IMR-90 (cell line): ENCODE measurements at regions not wholly inside any gene's neighbourhood (a gene's known extent, or its start where the extent isn't known, plus 50 kb on each side); places are given as distances from the start of the nearest gene placed in this dataset.

ENCODE experiments used
- ATAC-seq: fragments of 200-7000 bp; cut with Tn5 transposase; 2 replicates; pipeline ENCODE4 v1.9.1; 2020; ENCODE audit warnings: low read depth, mild to moderate bottlenecking, moderate library complexity
- BruUV-seq: library from RNA; stranded (reverse); fragments of 400-500 nt; replicated peaks from 2 replicates; lab custom pipeline; 2021; lab: Mats Ljungman, UMichigan
- CTCF ChIA-PET: fragments of 300-600 bp; formaldehyde crosslinking; extraction: SDS; loops from one replicate; lab custom pipeline; 2021; ENCODE audit warnings: antibody characterized with exemption; lab: Yijun Ruan, JAX
- POLR2A ChIA-PET: fragments of 300-600 bp; sonication (Branson Sonifier 250); formaldehyde crosslinking; loops from one replicate; lab custom pipeline; 2022; ENCODE audit warnings: antibody characterized with exemption; ENCODE audit not compliant: unreplicated experiment; lab: Charles Lee
- DNase-seq: peaks from one replicate; pipeline ENCODE4 v3.0.0; 2013
- H2AFZ ChIP-seq: replicated peaks from 2 replicates; pipeline ENCODE3; 2013; ENCODE audit warnings: low read length, mild to moderate bottlenecking; ENCODE audit not compliant: poor library complexity
- H2AK5ac ChIP-seq: 2 replicates; pipeline ENCODE4 v1.6.1; 2013; ENCODE audit warnings: low read depth, low read length, inconsistent platforms
- H2AK9ac ChIP-seq: replicated peaks from 2 replicates; pipeline ENCODE3; 2013; ENCODE audit warnings: mild to moderate bottlenecking, low read depth, low read length, moderate library complexity; ENCODE audit not compliant: poor library complexity
- H2BK120ac ChIP-seq: 2 replicates; pipeline ENCODE4 v1.6.1; 2013; ENCODE audit warnings: low read depth, low read length, inconsistent platforms
- H2BK15ac ChIP-seq: 3 replicates; pipeline ENCODE4 v1.6.1; 2013; ENCODE audit warnings: low read depth, low read length, inconsistent platforms
- H2BK20ac ChIP-seq: 2 replicates; pipeline ENCODE4 v1.6.1; 2013; ENCODE audit warnings: low read depth, mild to moderate bottlenecking, inconsistent platforms, low read length, moderate library complexity
- H2BK5ac ChIP-seq: 2 replicates; pipeline ENCODE4 v1.6.1; 2013; ENCODE audit warnings: mild to moderate bottlenecking, low read depth, low read length, inconsistent platforms; ENCODE audit not compliant: poor library complexity, severe bottlenecking
- H3K14ac ChIP-seq: replicated peaks from 2 replicates; pipeline ENCODE4 v1.6.1; 2013; ENCODE audit warnings: low read depth, low read length, inconsistent platforms
- H3K18ac ChIP-seq: 2 replicates; pipeline ENCODE4 v1.6.1; 2013; ENCODE audit warnings: low read depth, low read length, control low read depth
- H3K23ac ChIP-seq: 2 replicates; pipeline ENCODE4 v1.6.1; 2013; ENCODE audit warnings: low read depth, low read length, inconsistent platforms
- H3K27ac ChIP-seq: 2 replicates; pipeline ENCODE4 v1.5.1; 2013; ENCODE audit warnings: mild to moderate bottlenecking, control low read depth, low read length; ENCODE audit not compliant: insufficient read depth
- H3K27me3 ChIP-seq: 2 replicates; pipeline ENCODE4 v1.6.1; 2013; ENCODE audit warnings: low read length; ENCODE audit not compliant: control insufficient read depth, insufficient read depth
- H3K36me3 ChIP-seq: 2 replicates; pipeline ENCODE4 v1.6.1; 2013; ENCODE audit warnings: low read length, mixed read lengths; ENCODE audit not compliant: control insufficient read depth, insufficient read depth
- H3K4ac ChIP-seq: 2 replicates; pipeline ENCODE4 v1.6.1; 2013; ENCODE audit warnings: low read depth, low read length, inconsistent platforms
- H3K4me1 ChIP-seq: 2 replicates; pipeline ENCODE4 v1.6.1; 2013; ENCODE audit warnings: low read length, mixed read lengths; ENCODE audit not compliant: control insufficient read depth, insufficient read depth
- H3K4me2 ChIP-seq: 2 replicates; pipeline ENCODE4 v1.6.1; 2013; ENCODE audit warnings: low read depth, mild to moderate bottlenecking, control low read depth, low read length, moderate library complexity
- H3K4me3 ChIP-seq: 2 replicates; pipeline ENCODE4 v1.5.1; 2013; ENCODE audit warnings: low read depth, mild to moderate bottlenecking, control low read depth, low read length, moderate library complexity; ENCODE audit not compliant: insufficient read depth
- H3K56ac ChIP-seq: 2 replicates; pipeline ENCODE4 v1.6.1; 2013; ENCODE audit warnings: low read length, inconsistent platforms; ENCODE audit not compliant: insufficient read depth; ENCODE audit errors: extremely low read depth
- H3K79me1 ChIP-seq, 2 experiments: 2 replicates each; pipeline ENCODE4 v1.6.1; 2013; ENCODE audit warnings: low read length in 2 of 2, inconsistent platforms in 1 of 2, low read depth in 1 of 2
- H3K9ac ChIP-seq: 2 replicates; pipeline ENCODE4 v1.6.1; 2013; ENCODE audit warnings: low read depth, low read length, control low read depth
- H3K9me1 ChIP-seq: 2 replicates; pipeline ENCODE4 v1.6.1; 2013; ENCODE audit warnings: low read length, inconsistent platforms; ENCODE audit not compliant: insufficient read depth
- H3K9me3 ChIP-seq: 2 replicates; pipeline ENCODE4 v1.6.1; 2013; ENCODE audit warnings: low read length; ENCODE audit not compliant: control insufficient read depth, insufficient read depth
- H4K20me1 ChIP-seq: 2 replicates; pipeline ENCODE4 v1.6.1; 2013; ENCODE audit warnings: low read length, inconsistent platforms; ENCODE audit not compliant: insufficient read depth
- H4K5ac ChIP-seq: 2 replicates; pipeline ENCODE4 v1.6.1; 2013; ENCODE audit warnings: mild to moderate bottlenecking, low read depth, low read length, control low read depth
- H4K8ac ChIP-seq, 2 experiments: 2 replicates each; pipeline ENCODE4 v1.6.1; 2013; ENCODE audit warnings: low read depth in 2 of 2, low read length in 2 of 2, control low read depth in 1 of 2, inconsistent platforms in 1 of 2
- H4K91ac ChIP-seq: 2 replicates; pipeline ENCODE4 v1.6.1; 2013; ENCODE audit warnings: low read depth, low read length, inconsistent platforms; ENCODE audit not compliant: insufficient read depth
- BHLHE40 ChIP-seq: fragments of 150-350 bp; IDR thresholded peaks from 2 replicates; pipeline ENCODE4 v1.6.1; 2016; ENCODE audit warnings: mild to moderate bottlenecking, low read depth, low read length
- CEBPB ChIP-seq: IDR thresholded peaks from 2 replicates; pipeline ENCODE4 v1.6.1; 2012; ENCODE audit warnings: low read depth, low read length, improper control_type of control experiment
- CHD1 ChIP-seq: IDR thresholded peaks from 2 replicates; pipeline ENCODE4 v1.6.1; 2012; ENCODE audit warnings: low read depth, low read length, improper control_type of control experiment
- FOS ChIP-seq: fragments of 150-350 bp; IDR thresholded peaks from 2 replicates; pipeline ENCODE4 v1.6.1; 2016; ENCODE audit warnings: low read depth, low read length
- MAFK ChIP-seq: IDR thresholded peaks from 2 replicates; pipeline ENCODE4 v1.6.1; 2012; ENCODE audit warnings: low read depth, low read length, improper control_type of control experiment
- MAZ ChIP-seq: IDR thresholded peaks from 2 replicates; pipeline ENCODE4 v1.6.1; 2012; ENCODE audit warnings: low read depth, mild to moderate bottlenecking, low read length, improper control_type of control experiment, moderate library complexity, borderline replicate concordance
- MXI1 ChIP-seq: IDR thresholded peaks from 2 replicates; pipeline ENCODE4 v1.6.1; 2012; ENCODE audit warnings: low read depth, mild to moderate bottlenecking, low read length, moderate library complexity, borderline replicate concordance
- NFE2L2 ChIP-seq: fragments of 150-350 bp; IDR thresholded peaks from 2 replicates; pipeline ENCODE4 v1.6.1; 2016; ENCODE audit warnings: low read depth, mild to moderate bottlenecking, low read length
- POLR2A ChIP-seq: IDR thresholded peaks from 2 replicates; pipeline ENCODE4 v1.6.1; 2012; ENCODE audit warnings: mild to moderate bottlenecking, low read depth, low read length
- RAD21 ChIP-seq: IDR thresholded peaks from 2 replicates; pipeline ENCODE4 v1.6.1; 2012; ENCODE audit warnings: low read length, improper control_type of control experiment
- RCOR1 ChIP-seq: IDR thresholded peaks from 2 replicates; pipeline ENCODE4 v1.6.1; 2012; ENCODE audit warnings: mild to moderate bottlenecking, low read length, improper control_type of control experiment; ENCODE audit not compliant: insufficient replicate concordance
- RFX5 ChIP-seq: IDR thresholded peaks from 2 replicates; pipeline ENCODE4 v1.8.0; 2012; ENCODE audit warnings: low read depth, mild to moderate bottlenecking, low read length, moderate library complexity
- SMC3 ChIP-seq: fragments of 150-350 bp; IDR thresholded peaks from 2 replicates; pipeline ENCODE4 v1.6.1; 2016; ENCODE audit warnings: low read depth, mild to moderate bottlenecking, antibody characterized with exemption, low read length, moderate library complexity
- WGBS, 2 experiments: methylation state at CpG; one replicate each; pipeline versions ENCODE4 v1.1.5 to v1.1.7; 2013; ENCODE audit warnings: missing lambda C conversion rate in 2 of 2; ENCODE audit not compliant: insufficient read length in 1 of 2; ENCODE audit errors: extremely low coverage in 2 of 2; 5-methylcytosine and 5-hydroxymethylcytosine counted together
- dilution Hi-C: fragments of 300-500 bp; cut with HindIII; formaldehyde crosslinking; loops from one replicate; pipeline ENCODE4 v1.14.3; 2018; ENCODE audit warnings: low sequenced_read_pairs; ENCODE audit not compliant: unreplicated experiment
- in situ Hi-C: fragments of 300-500 bp; cut with MboI; formaldehyde crosslinking; loops from 3 replicates; pipeline ENCODE4 v1.14.3; 2019; ENCODE audit warnings: low sequenced_read_pairs, inconsistent platforms, mixed read lengths
- intact Hi-C: fragments of 100-400 bp; cut with micrococcal nuclease; formaldehyde crosslinking; loops from 2 replicates; pipeline ENCODE4 v1.10.0; 2022
- TF ChIP-seq, protein P1 (sequence below): fragments of 150-350 bp; IDR thresholded peaks from 2 replicates; pipeline ENCODE4 v1.6.1; 2016; ENCODE audit warnings: low read depth, mild to moderate bottlenecking, low read length, moderate library complexity, borderline replicate concordance
- TF ChIP-seq, protein P2 (sequence below): fragments of 150-350 bp; IDR thresholded peaks from 2 replicates; pipeline ENCODE4 v1.6.1; 2017; ENCODE audit warnings: mild to moderate bottlenecking, antibody characterized with exemption, low read length, low read depth
- TF ChIP-seq, protein P3 (sequence below): conservative IDR thresholded peaks from 2 replicates; pipeline ENCODE4 v1.5.1; 2012; ENCODE audit warnings: mild to moderate bottlenecking, low read depth, low read length, improper control_type of control experiment

DNA sequence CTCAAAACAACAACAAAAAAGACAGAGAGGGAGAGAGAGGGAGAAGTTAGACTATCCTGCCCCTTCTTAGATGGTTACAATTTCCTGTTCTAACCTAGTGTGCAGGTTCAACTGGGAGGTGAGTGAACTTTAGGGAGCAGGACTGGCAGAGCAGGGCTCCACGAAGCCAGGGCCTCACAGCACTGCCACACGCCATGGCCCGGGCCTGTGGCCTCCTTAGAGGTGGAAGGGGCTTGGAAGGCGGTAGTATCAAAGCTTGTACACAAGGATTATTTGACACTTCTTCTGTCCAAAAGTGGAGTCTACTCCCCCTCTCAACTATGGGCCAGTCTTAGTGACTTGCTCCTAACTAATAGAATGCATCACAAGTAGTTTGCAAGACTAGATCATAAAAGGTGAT is 62.9 kb upstream of the TMEM72 start:
- H2BK15ac ChIP-seq, result no peak overlapping the region
- H3K9me3 ChIP-seq, result peaks cover 7% of the 10 kb centered on the region
- H3K9ac ChIP-seq, result no peak overlapping the region
- dilution Hi-C loops (no loop called here), intact Hi-C loops (no loop called here), in situ Hi-C loops (no loop called here)
- H3K4ac ChIP-seq, result no peak overlapping the region
- no peaks in the 10 kb centered on the region for H3K4me1 ChIP-seq
- ChIA-PET POLR2A (no interaction called here), CTCF (no interaction called here)
- H3K9me1 ChIP-seq, result no peaks in the 10 kb centered on the region
- no peak overlapping the region for H3K14ac ChIP-seq
- no TSS peak for BruUV-seq
- no peak overlapping the region for H2BK5ac ChIP-seq
- no peak overlapping the region for H3K18ac ChIP-seq
- no peak overlapping the region for H3K4me3 ChIP-seq
- no peak overlapping the region for H3K27ac ChIP-seq
- no peaks in the 10 kb centered on the region for H4K20me1 ChIP-seq
- no peaks in the 10 kb centered on the region for H3K79me1 ChIP-seq
- H2AFZ ChIP-seq, result no peak overlapping the region
- TF ChIP-seq, protein P1, sequence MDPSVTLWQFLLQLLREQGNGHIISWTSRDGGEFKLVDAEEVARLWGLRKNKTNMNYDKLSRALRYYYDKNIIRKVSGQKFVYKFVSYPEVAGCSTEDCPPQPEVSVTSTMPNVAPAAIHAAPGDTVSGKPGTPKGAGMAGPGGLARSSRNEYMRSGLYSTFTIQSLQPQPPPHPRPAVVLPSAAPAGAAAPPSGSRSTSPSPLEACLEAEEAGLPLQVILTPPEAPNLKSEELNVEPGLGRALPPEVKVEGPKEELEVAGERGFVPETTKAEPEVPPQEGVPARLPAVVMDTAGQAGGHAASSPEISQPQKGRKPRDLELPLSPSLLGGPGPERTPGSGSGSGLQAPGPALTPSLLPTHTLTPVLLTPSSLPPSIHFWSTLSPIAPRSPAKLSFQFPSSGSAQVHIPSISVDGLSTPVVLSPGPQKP, result no peak
- TF ChIP-seq NFE2L2 (no peak), FOS (no peak), RCOR1 (no peak), CHD1 (no peak), RAD21 (no peak), MAZ (no peak), BHLHE40 (no peak), POLR2A (no peak), MAFK (no peak), SMC3 (no peak), CEBPB (no peak), MXI1 (no peak), RFX5 (no peak)
- TF ChIP-seq, protein P2, sequence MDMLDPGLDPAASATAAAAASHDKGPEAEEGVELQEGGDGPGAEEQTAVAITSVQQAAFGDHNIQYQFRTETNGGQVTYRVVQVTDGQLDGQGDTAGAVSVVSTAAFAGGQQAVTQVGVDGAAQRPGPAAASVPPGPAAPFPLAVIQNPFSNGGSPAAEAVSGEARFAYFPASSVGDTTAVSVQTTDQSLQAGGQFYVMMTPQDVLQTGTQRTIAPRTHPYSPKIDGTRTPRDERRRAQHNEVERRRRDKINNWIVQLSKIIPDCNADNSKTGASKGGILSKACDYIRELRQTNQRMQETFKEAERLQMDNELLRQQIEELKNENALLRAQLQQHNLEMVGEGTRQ, result no peak
- TF ChIP-seq, protein P3, sequence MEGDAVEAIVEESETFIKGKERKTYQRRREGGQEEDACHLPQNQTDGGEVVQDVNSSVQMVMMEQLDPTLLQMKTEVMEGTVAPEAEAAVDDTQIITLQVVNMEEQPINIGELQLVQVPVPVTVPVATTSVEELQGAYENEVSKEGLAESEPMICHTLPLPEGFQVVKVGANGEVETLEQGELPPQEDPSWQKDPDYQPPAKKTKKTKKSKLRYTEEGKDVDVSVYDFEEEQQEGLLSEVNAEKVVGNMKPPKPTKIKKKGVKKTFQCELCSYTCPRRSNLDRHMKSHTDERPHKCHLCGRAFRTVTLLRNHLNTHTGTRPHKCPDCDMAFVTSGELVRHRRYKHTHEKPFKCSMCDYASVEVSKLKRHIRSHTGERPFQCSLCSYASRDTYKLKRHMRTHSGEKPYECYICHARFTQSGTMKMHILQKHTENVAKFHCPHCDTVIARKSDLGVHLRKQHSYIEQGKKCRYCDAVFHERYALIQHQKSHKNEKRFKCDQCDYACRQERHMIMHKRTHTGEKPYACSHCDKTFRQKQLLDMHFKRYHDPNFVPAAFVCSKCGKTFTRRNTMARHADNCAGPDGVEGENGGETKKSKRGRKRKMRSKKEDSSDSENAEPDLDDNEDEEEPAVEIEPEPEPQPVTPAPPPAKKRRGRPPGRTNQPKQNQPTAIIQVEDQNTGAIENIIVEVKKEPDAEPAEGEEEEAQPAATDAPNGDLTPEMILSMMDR, result no peak
- no peak overlapping the region for H3K4me2 ChIP-seq
- H3K27me3 ChIP-seq, result no peaks in the 10 kb centered on the region
- no peak for DNase-seq
- no peaks in the 10 kb centered on the region for H3K36me3 ChIP-seq
- no CpG with 5 or more reads among the region's 4 CpGs for WGBS, 2 experiments
- no peak overlapping the region for H2AK9ac ChIP-seq
- no peak overlapping the region for H2BK120ac ChIP-seq
- no peak overlapping the region for H3K23ac ChIP-seq
- H3K56ac ChIP-seq, result no peak overlapping the region
- no peak overlapping the region for H2BK20ac ChIP-seq
- no peak overlapping the region for H4K8ac ChIP-seq
- H2AK5ac ChIP-seq, result no peak overlapping the region
- H4K5ac ChIP-seq, result no peak overlapping the region
- ATAC-seq, result no peak
- H4K91ac ChIP-seq, result no peak overlapping the region
